Dedifferentiated amniotic fluid mesenchymal stem cell (primary cell): ENCODE measurements at regions not wholly inside any gene's neighbourhood (a gene's known extent, or its start where the extent isn't known, plus 50 kb on each side); places are given as distances from the start of the nearest gene placed in this dataset.
"Not testable (repeated sequence)": the region's sequence is repeated elsewhere in the genome, so short reads cannot be mapped to it uniquely, and the experiment has no call there.

Experiments used
- DNase-seq: peaks from one replicate; pipeline ENCODE4 v3.0.0-alpha.2; 2016; ENCODE audit errors: extremely low spot score

GRCh38 chr1:60950224-60951063 is 131.9 kb upstream of the NFIA start:
- no peak for DNase-seq

GRCh38 chr1:60949826-60950197 is 132.5 kb upstream of the NFIA start:
- DNase-seq, result no peak

GRCh38 chr1:60949154-60949825 is 133.1 kb upstream of the NFIA start:
- no peak for DNase-seq

GRCh38 chr1:60948486-60948885 is 133.9 kb upstream of the NFIA start:
- DNase-seq, result no peak

- no peak for DNase-seq
These were observed 135.0 kb upstream of the NFIA start for GRCh38 chr1:60947367-60947766.

GRCh38 chr1:60942896-60943638 is 139.3 kb upstream of the NFIA start:
- no peak for DNase-seq

- no peak for DNase-seq
These were observed 140.1 kb upstream of the NFIA start for GRCh38 chr1:60942291-60942690.

GRCh38 chr1:60940685-60941084 is 141.7 kb upstream of the NFIA start:
- DNase-seq, result not testable (repeated sequence)

GRCh38 chr1:60937720-60938119 is 144.6 kb upstream of the NFIA start:
- DNase-seq, result no peak

GRCh38 chr1:60936591-60937342 is 145.6 kb upstream of the NFIA start:
- no peak for DNase-seq

GRCh38 chr1:60936163-60936562 is 146.2 kb upstream of the NFIA start:
- DNase-seq, result no peak

GRCh38 chr1:60935599-60936110 is 146.7 kb upstream of the NFIA start:
- no peak for DNase-seq

- DNase-seq, result no peak
These were observed 152.2 kb upstream of the NFIA start for GRCh38 chr1:60930130-60930529.

- DNase-seq, result no peak
These were observed 157.2 kb upstream of the NFIA start for GRCh38 chr1:60924964-60925798.

- no peak for DNase-seq
These were observed 158.2 kb upstream of the NFIA start for GRCh38 chr1:60924165-60924564.

GRCh38 chr1:60923389-60924087 is 158.8 kb upstream of the NFIA start:
- no peak for DNase-seq

- DNase-seq, result no peak
These were observed 160.1 kb upstream of the NFIA start for GRCh38 chr1:60922304-60922703.

GRCh38 chr1:60921175-60921574 is 161.2 kb upstream of the NFIA start:
- DNase-seq, result no peak

- DNase-seq, result no peak
These were observed 161.8 kb upstream of the NFIA start for GRCh38 chr1:60920561-60920960.

GRCh38 chr1:60918867-60919266 is 163.5 kb upstream of the NFIA start:
- DNase-seq, result no peak
